ENCODE measurements at regions not wholly inside any gene's neighbourhood (a gene's known extent, or its start where the extent isn't known, plus 50 kb on each side); places are given as distances from the start of the nearest gene placed in this dataset.

- TF ChIP-seq GABPA (IDR thresholded peaks at IDR 0.05; ENCODE audit: low read depth), result no peak
- no peak for TF ChIP-seq POLR2AphosphoS5 (IDR thresholded peaks at IDR 0.05; ENCODE audit: low read depth)
- TF ChIP-seq CTCF (IDR thresholded peaks at IDR 0.05; ENCODE audit: insufficient read depth, low read length), result no peak
- no peak for TF ChIP-seq SPI1 (IDR thresholded peaks at IDR 0.05; ENCODE audit: borderline replicate concordance, low read depth)
- TF ChIP-seq REST (IDR thresholded peaks at IDR 0.05; ENCODE audit: insufficient replicate concordance, low read depth), result no peak
- no peak for DNase-seq (ENCODE audit: low read depth in 1 of 2, low spot score in 1 of 2)
- no peak overlapping the region for H3K27ac ChIP-seq (replicated peaks)
- H3K4me3 ChIP-seq (replicated peaks; ENCODE audit: insufficient read depth, low read length), result peak overlapping the region; percentile 20
- no peaks in the 10 kb centered on the region for H3K27me3 ChIP-seq (ENCODE audit: insufficient read depth, poor library complexity, severe bottlenecking)
Measured at GRCh38 chr1:193418745-193419058, 232.3 kb upstream of the B3GALT2 start.

- no peak for DNase-seq (ENCODE audit: low read depth in 1 of 2, low spot score in 1 of 2)
- Histone ChIP-seq H3K27me3 (ENCODE audit: insufficient read depth, poor library complexity, severe bottlenecking) (no peaks in the 10 kb centered on the region), H3K27ac (replicated peaks) (no peak overlapping the region), H3K4me3 (replicated peaks; ENCODE audit: insufficient read depth, low read length) (peak overlapping the region; percentile 20)
- no peak for TF ChIP-seq GABPA (IDR thresholded peaks at IDR 0.05; ENCODE audit: low read depth)
- TF ChIP-seq REST (IDR thresholded peaks at IDR 0.05; ENCODE audit: insufficient replicate concordance, low read depth), result no peak
- no peak for TF ChIP-seq CTCF (IDR thresholded peaks at IDR 0.05; ENCODE audit: insufficient read depth, low read length)
- no peak for TF ChIP-seq SPI1 (IDR thresholded peaks at IDR 0.05; ENCODE audit: borderline replicate concordance, low read depth)
- TF ChIP-seq POLR2AphosphoS5 (IDR thresholded peaks at IDR 0.05; ENCODE audit: low read depth), result no peak
Measured at GRCh38 chr1:193417945-193418744, 231.7 kb upstream of the B3GALT2 start.

GRCh38 chr1:193417403-193417802, 231.0 kb upstream of the B3GALT2 start:
- Histone ChIP-seq H3K27ac (replicated peaks) (no peak overlapping the region), H3K4me3 (replicated peaks; ENCODE audit: insufficient read depth, low read length) (no peak overlapping the region), H3K27me3 (ENCODE audit: insufficient read depth, poor library complexity, severe bottlenecking) (no peaks in the 10 kb centered on the region)
- no peak for TF ChIP-seq GABPA (IDR thresholded peaks at IDR 0.05; ENCODE audit: low read depth)
- TF ChIP-seq CTCF (IDR thresholded peaks at IDR 0.05; ENCODE audit: insufficient read depth, low read length), result no peak
- TF ChIP-seq REST (IDR thresholded peaks at IDR 0.05; ENCODE audit: insufficient replicate concordance, low read depth), result no peak
- no peak for TF ChIP-seq SPI1 (IDR thresholded peaks at IDR 0.05; ENCODE audit: borderline replicate concordance, low read depth)
- no peak for TF ChIP-seq POLR2AphosphoS5 (IDR thresholded peaks at IDR 0.05; ENCODE audit: low read depth)
- DNase-seq (ENCODE audit: low read depth in 1 of 2, low spot score in 1 of 2), result no peak

Data from HL-60 (cell line).